ENCODE measurements at regions not wholly inside any gene's neighbourhood (a gene's known extent, or its start where the extent isn't known, plus 50 kb on each side); places are given as distances from the start of the nearest gene placed in this dataset.

GRCh38 chr5:161167016-161167767 lies 315.2 kb upstream of the ATP10B start:
- TF ChIP-seq GATA3 (IDR thresholded peaks at IDR 0.05; ENCODE audit: low read depth, low read length) (no peak), GATA2 (IDR thresholded peaks at IDR 0.05; ENCODE audit: low read depth, low read length) (no peak)

All from SH-SY5Y (cell line).